ENCODE measurements at regions not wholly inside any gene's neighbourhood (a gene's known extent, or its start where the extent isn't known, plus 50 kb on each side); places are given as distances from the start of the nearest gene placed in this dataset.

DNA sequence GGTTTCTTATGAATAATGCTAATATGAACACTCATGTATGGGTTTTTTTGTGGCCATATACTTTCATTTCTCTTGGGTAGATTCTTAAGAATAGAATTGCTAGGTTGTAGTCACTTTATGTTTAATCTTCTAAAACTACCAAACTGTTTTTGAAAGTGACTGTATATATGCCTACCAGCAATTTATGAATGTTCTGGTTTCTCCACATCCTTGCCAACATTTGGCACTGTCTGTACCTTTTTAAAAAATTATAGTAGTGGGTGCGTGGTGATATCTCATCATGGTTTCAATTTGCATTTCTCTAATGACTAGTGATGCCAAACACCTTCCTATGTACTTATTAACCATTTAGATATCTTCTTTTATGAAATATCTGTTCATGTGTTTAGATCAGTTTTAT is 110.6 kb upstream of the RIOK3 start:
- no peak for DNase-seq (ENCODE audit: low read depth)

DNA sequence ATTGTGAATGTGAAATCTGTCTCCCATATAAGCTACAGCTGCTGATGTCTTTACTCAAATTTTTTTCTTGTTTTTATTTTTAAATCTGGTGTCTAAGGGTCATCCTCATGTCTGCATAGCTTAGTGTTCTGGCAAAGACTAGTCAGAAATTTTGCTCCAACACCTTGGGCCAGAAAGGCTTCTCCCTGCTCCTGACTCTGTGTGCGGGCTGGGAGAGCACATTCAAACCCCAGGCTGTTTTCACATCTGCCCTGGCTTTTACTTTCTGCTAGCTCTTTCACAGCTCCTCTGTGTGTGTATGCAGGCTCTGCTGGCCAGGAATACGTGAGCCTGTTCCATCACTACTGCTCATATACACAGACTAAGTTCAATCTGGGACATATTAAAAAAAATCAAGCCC is 102.9 kb upstream of the RIOK3 start:
- no peak for DNase-seq (ENCODE audit: low read depth)

DNA sequence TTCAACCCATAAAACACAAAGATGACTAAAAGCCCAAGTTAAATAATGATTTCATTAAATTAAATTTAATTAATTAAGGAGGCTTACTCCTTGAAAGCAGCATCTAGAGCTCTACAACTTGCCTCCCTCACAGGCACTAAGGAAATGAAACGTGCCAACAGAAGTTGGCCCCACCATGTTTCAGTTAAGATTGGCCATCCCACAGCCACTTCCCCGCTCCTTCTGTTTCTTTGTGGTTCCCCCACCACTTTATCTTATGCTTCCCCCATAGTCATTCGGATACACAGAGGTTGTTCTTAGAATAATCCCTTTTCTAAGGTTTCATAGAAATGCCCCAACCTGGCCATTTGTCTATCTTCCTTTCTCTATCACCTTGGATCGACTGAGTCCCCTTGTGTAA is 101.6 kb upstream of the RIOK3 start:
- no peak for DNase-seq (ENCODE audit: low read depth)

DNA sequence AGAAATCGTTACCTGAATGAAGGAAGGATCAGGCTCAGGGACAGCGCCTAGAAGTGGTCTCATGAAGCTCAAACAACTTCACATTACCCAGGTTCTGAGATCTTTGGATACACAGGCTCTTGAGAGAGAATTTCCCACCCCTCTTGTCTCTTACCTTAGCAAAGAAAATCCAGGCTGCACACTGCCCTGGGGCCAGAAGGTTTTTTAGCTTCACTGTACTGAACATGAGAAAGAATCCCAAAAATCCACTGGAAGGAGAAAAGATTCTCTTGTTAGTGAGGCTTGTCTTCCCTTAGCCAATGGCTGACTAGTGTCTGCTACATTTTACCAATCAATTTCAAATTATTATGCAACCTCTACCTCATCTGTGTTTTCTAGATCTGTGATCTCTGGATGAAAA is 101.0 kb upstream of the RIOK3 start:
- no peak for DNase-seq (ENCODE audit: low read depth)

DNA sequence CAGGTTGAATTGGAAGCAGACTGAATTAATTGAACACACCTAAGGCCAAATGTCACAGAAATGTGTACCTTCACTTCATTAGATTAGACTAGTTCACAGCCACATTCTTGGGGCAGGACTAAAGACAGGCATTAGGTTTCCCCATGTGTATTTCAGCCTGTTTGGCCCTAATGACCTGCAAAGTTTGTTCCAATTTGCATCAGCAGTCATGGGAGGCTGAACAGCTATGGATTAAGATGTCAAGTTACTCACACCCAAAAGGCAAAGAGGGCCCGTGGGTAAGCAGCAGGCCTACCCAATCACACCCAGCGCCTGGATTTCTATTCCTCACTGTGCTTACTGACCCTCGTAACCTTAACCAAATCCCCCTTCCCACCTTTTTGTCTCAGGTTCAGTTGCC is 99.6 kb upstream of the RIOK3 start:
- no peak for DNase-seq (ENCODE audit: low read depth)

DNA sequence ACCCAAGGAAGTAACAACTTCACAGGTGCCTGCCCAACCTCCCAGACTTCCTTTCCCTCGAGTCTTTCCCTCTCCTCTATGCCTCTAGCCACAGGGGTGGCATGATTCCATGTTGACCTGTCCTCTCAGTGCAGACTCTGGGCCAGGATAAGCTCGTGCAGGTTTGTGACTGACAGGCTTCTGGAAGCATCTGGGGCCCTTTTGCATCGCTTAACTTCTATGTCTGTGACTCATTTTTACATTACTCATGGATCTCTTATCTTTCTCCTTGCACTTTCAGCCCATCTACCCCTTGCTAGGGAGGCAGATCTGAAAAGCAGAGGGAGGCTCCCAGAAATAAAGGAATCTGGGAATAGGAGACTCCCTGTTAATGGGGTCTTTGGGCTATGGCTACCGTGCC is 98.5 kb upstream of the RIOK3 start:
- peak; percentile 17 for DNase-seq (ENCODE audit: low read depth)

DNA sequence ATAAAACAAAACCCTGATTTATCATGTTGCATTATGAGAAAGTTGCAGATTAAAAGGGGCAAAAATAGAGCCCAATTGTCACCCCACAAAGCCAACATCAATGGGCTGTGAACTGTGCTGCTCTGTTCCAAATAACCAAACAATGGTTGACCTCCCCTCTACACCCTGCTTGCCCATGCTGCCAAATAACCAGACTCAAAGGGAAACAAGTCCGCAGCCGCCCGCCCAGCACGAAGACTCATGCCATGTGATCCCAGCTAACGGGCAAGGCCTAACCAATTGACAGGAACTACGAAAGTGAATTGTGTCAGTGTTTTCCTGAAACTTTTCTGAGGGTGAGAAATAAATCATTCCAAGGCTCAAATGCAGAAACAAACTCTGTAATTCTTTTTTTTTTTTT is 97.9 kb upstream of the RIOK3 start:
- no peak for DNase-seq (ENCODE audit: low read depth)

DNA sequence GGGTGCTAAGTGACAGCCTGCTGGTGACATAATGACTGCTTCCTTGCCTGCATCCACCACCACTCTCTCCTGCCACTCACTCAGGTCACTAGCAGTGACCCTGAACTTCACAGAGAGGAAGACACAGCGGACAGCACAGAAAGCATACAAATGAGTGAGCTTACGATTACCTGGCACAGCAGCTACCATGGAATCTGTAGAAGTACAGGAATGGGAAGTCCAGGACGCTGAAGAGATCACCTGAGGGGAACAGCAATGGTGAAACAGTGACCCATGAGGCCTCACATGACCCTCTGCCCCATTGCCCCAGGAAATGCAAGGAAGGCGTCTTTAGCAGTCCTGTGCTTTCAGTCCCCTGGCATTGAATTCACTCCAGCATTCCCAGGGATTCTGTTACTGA is 96.7 kb upstream of the RIOK3 start:
- no peak for DNase-seq (ENCODE audit: low read depth)

DNA sequence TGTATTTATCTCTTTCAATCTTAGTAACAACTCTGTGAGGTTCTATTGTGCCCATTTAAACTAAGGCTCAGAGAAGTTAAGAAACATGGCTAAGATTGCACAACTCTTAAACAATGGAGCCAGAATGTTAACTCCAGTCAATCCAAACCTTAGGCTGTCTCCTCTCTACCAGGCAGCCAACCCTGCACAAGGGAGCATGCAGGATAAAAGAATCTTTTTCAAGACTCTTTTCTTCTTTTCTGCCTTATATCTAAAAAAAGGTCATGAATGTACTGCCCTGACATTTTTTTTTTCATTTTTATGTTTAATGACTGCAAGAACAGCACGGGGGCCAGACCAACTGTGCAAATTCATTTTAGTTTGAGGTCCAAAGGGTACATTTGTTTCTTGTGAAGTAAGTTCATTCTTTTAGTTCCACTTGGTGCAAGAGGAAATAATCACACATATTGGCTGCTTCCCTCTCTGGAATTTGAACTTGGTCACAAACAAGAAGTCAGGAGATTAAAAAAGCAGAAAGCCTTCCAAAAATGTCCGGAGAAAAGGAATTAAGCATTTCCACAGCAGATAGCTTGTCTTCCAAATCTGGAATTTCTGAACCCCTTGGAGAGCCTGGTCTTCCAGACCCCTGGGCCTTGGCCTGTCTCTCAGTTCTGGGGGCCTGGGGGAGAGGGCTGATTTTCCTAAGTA is 96.0 kb upstream of the RIOK3 start:
- DNase-seq (ENCODE audit: low read depth): no peak

DNA sequence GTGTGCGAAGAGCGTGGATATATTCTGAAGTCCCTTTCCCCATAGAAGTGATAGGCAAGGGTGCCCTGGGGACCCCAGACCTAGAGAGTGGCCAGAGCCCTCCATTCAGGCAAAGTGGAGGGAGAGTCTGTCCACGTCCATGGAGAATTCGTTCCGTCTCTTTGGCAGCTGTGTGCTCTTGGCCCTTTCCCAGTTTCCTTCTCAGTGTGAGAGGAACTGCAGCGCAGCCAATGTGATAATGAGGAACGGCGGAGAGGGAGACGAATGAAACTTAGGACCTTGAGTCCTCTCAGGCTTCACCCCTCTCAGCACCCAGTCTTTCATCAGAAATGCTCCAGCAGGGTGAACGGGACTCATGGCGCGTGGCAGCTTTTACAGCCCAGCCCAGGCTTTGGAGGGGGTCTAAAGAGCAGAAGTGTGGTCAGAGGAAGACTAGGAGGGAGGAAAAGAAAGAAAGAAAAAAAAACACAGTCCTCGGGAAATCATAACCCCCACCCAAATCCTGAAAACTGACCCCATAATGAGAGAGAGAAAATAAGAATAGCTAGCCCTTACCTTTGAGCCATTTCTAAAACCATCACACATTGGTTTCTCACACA is 95.0 kb upstream of the RIOK3 start:
- DNase-seq (ENCODE audit: low read depth): no peak

DNA sequence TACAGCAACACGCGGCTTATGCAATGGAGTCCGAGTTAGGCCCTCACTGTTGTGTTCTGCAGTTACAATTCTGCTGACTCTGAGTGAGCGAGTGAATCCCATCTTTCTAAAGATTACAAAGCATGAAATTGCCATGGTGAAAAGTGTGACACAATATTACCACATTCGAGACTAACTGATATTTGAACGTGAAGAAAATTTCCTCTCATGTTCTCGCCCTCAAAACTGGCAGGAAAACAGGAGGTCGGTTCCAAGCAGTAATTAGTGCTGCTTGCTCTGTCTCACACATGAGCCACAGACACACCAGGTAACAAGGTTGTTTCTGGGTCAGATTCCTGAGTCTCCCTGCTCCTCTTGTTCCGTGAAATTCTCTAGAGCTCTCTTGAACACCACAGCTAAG is 93.7 kb upstream of the RIOK3 start:
- no peak for DNase-seq (ENCODE audit: low read depth)

DNA sequence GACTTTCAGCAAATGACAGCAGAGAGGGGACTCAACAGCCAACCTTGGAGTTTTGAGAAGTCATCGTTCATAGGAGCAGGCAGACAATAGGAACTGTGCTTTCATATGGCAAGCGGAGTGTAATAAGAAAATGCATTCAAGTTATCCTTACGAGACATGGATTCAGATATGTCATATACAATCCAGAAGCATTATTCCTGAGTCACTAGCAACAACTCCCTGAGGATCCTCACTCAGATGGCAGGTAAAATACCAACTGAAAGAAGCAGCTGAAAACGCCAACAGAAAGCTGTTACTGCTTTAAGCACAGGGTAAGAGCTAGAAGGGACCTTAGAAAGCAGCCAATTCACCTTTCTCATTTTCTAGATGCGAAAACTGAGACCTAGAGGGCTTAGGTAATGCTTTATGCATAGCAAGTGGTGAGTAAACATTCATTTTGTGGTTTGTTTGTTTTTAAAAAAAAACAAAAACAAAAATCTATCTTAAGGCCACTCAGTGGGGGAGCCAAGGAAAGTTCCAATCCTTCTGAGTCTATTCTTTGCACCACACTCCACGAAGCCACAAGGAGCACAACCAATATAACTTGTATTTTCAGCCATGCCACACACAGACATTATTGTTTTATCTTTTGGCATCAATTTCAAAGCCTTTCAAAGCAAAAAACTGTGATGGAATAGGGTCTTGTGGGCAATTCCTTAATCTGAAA is 89.1 kb upstream of the RIOK3 start:
- DNase-seq (ENCODE audit: low read depth): no peak

DNA sequence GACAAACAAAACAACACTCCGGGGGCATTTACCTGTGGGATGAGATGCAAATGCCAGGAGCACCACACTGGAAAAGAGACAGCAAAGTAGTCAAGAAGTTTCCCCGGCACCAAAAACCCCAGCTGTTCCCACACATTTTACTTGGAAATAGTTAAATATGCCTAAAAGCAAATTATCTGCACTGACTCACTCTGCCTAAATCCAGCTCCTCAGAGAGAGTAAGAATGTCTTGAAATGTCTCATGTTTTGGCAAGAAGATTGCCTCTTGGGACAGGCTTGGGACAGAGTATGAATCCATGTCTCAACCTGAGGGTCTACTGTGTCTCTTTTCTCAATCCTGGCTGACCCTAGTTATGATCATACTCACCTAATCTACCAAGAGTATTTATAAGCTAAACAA is 87.5 kb upstream of the RIOK3 start:
- no peak for DNase-seq (ENCODE audit: low read depth)

DNA sequence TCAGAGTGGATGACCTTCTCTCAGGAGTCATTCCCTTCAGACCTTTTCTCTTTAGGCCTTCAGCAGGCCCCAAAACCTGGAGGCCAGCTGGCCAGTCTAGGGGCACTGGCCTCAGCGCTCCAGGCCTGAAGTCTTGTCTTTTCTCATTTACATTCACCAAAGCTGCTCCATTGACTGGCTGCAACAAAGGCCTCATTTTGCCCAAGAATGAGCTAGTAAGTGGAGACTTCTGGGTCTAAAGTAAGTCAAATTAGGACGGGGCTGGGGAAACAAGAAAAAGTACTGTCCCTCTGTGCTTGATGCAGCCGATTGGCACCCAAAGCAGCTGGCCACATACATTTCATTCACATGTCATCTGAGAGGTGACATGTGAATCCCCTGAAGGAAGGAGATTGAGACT is 83.8 kb upstream of the RIOK3 start:
- DNase-seq (ENCODE audit: low read depth): no peak

DNA sequence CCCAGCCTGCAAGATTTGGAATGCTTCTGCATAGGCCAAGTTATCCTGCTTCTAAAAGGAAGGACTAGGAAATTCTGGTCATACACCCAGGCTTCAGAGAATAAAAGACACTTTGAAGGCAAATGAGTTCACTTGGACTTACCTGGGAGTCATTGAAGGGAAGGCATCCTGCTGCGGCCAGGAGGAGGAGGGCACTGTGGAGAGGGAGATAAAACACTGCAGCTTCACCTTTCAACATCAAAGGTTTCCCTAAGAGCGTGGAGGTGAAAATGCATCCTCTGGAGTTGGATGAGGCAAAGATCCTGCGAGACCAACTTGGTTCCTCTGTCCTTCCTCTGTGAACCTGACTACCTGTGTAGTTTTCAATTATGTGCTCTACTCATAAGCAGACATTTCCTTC is 79.5 kb upstream of the RIOK3 start:
- no peak for DNase-seq (ENCODE audit: low read depth)

DNA sequence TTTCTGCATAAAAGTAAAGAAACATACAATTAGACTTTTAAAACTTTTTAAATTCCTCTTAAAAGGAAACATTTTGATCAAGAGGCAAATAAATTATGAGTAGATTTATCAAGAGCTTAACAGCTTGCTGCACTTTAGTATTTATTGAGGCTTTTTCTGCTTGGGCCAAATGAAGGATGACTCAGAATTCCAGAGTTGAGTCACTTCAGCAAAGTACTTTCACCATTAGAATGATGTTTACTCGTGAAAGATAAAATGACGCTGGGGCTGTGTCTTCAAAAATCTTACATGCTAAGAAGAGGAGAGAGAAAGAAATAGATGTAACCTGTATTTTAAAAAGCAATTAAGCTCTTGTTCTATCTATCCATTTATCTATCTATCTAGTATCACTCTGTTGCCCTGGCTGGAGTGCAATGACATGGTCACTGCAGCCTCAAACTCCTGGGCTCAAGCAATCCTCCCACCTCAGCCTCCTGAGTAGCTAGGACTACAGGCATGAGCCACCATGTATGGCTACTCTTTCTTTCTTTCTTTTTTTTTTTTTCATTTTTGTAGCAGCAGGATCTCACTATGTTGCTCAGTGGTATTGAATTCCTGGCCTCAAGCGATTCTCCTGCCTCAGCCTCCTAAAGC is 75.3 kb upstream of the RIOK3 start:
- DNase-seq (ENCODE audit: low read depth): peak; percentile 55

DNA sequence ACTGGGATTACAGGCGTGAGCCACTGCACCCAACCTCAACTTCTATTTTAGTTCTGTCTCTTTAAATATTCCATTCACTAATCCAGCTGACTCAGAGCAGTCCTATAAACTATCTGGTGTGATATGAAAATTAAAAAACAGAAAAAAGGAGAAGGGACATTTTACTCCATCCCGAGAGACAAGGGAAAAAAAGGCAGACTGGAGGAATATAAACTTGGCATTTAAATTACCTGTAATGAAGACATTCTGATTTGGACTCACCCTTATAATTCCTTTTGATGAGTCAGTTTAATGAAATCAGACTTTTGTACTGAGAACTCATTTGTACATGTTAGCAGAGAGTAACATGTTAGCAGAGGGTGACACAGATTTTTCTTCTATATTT is 74.8 kb upstream of the RIOK3 start:
- no peak for DNase-seq (ENCODE audit: low read depth)

DNA sequence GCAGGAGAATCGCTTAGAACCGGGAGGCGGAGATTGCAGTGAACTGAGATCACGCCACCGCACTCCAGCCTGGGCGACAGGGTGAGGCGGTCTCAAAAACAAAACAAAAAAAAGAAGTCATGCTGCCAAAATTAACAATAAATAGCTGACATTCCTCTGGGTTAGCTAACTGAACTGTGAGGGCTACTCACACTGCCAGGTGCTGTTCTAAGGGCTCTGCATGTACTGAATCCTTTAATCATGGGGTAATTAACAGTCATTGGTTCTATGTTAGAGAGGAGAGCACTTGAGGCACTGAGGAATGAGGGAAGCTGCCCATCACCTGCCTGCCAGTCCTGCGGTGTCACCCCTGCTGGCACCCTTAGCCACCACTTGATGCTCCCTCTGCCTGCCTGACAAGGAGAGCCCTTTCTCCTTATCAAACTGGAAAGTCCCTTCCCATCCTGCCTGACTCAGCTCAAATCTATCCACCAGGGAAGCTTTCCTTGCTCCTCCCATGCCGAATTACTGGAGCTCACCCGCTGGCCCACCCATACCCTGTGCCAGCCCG is 73.0 kb upstream of the RIOK3 start:
- DNase-seq (ENCODE audit: low read depth): peak; percentile 62

DNA sequence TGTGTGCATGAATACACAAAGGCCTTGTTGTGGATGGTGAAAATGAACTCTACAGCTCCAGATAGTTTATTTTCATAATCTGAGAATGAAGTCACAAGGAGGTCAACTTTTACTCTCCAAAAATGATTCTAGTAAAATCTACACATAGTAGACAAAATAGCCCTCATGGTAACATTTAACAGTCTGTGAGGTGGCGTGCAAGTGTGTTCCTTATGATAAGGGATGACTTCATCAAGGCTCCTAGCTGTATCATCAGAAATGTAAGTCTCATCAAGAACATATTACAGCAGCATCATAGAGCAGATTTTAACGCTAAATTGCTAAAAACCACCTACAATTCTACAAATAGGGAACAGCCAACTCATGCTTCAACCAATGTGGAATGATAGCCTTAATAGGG is 72.3 kb upstream of the RIOK3 start:
- no peak for DNase-seq (ENCODE audit: low read depth)

DNA sequence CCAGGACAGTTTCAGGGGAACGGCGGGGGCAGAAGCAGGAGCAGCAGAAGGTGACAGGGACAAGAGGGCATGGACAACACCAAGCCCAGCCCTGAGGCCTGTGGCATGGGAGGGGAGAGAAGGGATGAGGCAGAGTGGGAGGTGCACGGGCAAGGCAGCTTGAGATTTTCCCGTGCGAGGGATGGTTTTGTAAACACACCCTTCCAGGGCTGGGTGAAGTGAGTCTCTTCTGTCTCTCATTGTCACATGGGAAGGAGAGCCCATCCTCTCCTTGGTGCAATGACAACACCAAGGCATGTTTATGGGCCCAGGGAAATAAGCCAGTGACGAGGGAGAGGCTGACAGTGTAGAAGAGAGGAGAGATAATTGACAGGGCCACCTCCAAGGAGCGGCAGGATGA is 69.6 kb upstream of the RIOK3 start:
- no peak for DNase-seq (ENCODE audit: low read depth)

DNA sequence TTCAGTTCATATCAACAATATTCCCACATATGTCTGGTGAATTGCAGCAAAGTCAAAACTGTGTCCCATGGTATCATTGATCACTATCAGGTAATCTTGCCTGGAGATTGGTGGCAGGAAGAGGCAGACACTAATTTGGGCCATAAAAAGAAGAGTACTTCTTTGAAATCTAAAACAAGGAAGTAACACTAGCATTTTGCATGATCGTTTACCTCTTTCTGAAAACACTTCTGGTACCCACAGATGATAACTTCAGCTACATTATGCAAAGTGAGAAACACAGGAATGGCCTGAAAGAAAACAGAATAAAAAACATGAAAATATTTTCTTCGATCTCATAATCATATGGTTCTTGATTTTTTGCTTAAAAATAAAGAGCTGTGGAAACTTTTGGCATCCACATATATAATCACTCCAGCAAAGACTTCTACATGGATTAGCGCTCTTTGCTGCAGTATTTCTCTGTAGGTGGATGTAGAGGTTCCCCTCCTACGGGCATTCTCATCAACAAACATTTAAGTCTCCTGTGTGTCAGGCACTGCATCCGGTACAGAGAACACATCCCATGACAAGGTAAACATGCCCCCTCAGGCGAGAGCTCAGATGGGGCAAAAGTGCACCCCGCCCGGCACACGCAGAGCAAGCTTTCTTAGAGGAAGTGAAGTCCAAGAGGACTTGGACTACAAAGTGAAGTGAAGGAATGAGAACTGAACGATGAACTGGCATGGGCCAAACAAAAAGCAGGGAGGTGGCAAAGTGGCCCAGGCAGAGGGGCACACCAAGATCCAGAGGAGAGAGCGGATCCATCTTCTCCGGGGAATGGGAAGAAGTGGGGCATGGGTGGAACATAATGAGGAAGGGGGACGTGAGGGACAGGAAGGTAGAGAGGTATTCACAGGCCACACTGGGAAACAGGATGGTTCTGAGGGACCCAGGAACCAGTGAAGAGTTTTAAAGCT is 68.0 kb upstream of the RIOK3 start:
- no peak for DNase-seq (ENCODE audit: low read depth)

DNA sequence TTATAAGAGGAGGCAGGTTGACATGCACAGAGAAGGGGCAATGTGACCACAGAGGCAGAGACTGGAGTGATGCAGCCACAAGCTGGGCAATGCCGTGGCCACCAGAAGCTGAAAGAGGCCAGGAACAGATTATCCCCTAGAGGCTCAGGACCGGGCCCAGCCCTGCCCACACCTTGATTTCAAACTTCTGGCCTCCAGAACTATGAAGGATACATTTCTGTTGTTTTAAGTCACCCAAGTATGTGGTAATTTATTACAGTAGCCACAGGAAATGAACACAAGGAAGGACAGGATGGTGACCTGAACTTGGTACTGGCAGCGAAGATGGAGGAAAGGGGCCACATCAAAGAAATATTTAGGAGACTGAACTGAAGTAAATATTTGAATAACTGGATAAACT is 66.8 kb upstream of the RIOK3 start:
- no peak for DNase-seq (ENCODE audit: low read depth)

Measured in HS-27A (cell line).